ENCODE measurements at regions not wholly inside any gene's neighbourhood (a gene's known extent, or its start where the extent isn't known, plus 50 kb on each side); places are given as distances from the start of the nearest gene placed in this dataset.

- DNase-seq = no peak
These were observed 411.5 kb upstream of the DDI1 start for GRCh38 chr11:103624708-103625623.

- no peak for DNase-seq
These were observed 410.8 kb upstream of the DDI1 start for GRCh38 chr11:103625624-103625965.

GRCh38 chr11:103628121-103628520, 408.3 kb upstream of the DDI1 start:
- DNase-seq = no peak

GRCh38 chr11:103631841-103632240, 404.6 kb upstream of the DDI1 start:
- DNase-seq = no peak

- no peak for DNase-seq
These were observed 403.2 kb upstream of the DDI1 start for GRCh38 chr11:103633068-103633788.

GRCh38 chr11:103633819-103634590, 402.4 kb upstream of the DDI1 start:
- no peak for DNase-seq

GRCh38 chr11:103636232-103636631, 400.2 kb upstream of the DDI1 start:
- no peak for DNase-seq

- DNase-seq = no peak
These were observed 399.1 kb upstream of the DDI1 start for GRCh38 chr11:103637295-103637694.

GRCh38 chr11:103637831-103638230, 398.6 kb upstream of the DDI1 start:
- DNase-seq = no peak

GRCh38 chr11:103644676-103645075, 391.8 kb upstream of the DDI1 start:
- no peak for DNase-seq

- DNase-seq = no peak
These were observed 388.4 kb upstream of the DDI1 start for GRCh38 chr11:103648054-103648453.

GRCh38 chr11:103648670-103649400, 387.6 kb upstream of the DDI1 start:
- no peak for DNase-seq

GRCh38 chr11:103649401-103649895, 387.0 kb upstream of the DDI1 start:
- no peak for DNase-seq

GRCh38 chr11:103650330-103650729, 386.1 kb upstream of the DDI1 start:
- no peak for DNase-seq

GRCh38 chr11:103651341-103651998, 385.0 kb upstream of the DDI1 start:
- DNase-seq = no peak

- DNase-seq = no peak
These were observed 384.4 kb upstream of the DDI1 start for GRCh38 chr11:103652013-103652412.

- DNase-seq = no peak
These were observed 380.1 kb upstream of the DDI1 start for GRCh38 chr11:103656382-103656781.

GRCh38 chr11:103659206-103659618, 377.2 kb upstream of the DDI1 start:
- DNase-seq = no peak

GRCh38 chr11:103659743-103660142, 376.7 kb upstream of the DDI1 start:
- no peak for DNase-seq

- no peak for DNase-seq
These were observed 375.3 kb upstream of the DDI1 start for GRCh38 chr11:103661185-103661584.

GRCh38 chr11:103661991-103662390, 374.4 kb upstream of the DDI1 start:
- DNase-seq = no peak

- no peak for DNase-seq
These were observed 373.6 kb upstream of the DDI1 start for GRCh38 chr11:103662880-103663279.

Measured in NCI-H1694 (cell line).